MM.1S (cell line): ENCODE measurements at regions not wholly inside any gene's neighbourhood (a gene's known extent, or its start where the extent isn't known, plus 50 kb on each side); places are given as distances from the start of the nearest gene placed in this dataset.

Source experiments
- EZH2 ChIP-seq: fragments of 300-600 bp; sonication (generic); optimal IDR thresholded peaks from 2 replicates; pipeline ENCODE3; 2017; ENCODE audit warnings: low read depth, mild to moderate bottlenecking, antibody characterized with exemption, low read length, mixed read lengths
- TF ChIP-seq, protein P1 (sequence below): fragments of 300-600 bp; sonication (generic); IDR thresholded peaks from 2 replicates; pipeline ENCODE4 v1.5.1; 2016; ENCODE audit warnings: antibody characterized with exemption, low read length, mixed read lengths

DNA sequence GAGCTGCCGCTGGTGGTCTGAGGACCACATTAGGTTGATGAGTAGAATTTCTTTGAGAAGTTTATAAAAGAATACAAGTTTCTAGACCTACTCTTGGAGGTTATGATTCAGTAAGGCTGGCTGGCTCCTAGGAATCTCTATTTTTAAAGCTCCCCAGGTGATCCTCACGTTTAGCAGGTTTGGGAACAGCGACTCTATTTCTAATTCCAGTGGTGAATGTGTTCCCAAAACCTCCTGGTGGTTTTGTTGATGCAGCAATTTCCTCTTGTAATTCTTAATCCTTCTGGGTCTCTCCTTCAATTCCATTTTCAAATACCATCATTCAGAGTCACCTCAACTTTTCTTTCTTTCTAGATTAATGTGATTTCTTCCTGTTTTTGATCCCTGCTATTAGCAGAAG is 215.9 kb upstream of the RFX3 start:
- TF ChIP-seq, protein P1, sequence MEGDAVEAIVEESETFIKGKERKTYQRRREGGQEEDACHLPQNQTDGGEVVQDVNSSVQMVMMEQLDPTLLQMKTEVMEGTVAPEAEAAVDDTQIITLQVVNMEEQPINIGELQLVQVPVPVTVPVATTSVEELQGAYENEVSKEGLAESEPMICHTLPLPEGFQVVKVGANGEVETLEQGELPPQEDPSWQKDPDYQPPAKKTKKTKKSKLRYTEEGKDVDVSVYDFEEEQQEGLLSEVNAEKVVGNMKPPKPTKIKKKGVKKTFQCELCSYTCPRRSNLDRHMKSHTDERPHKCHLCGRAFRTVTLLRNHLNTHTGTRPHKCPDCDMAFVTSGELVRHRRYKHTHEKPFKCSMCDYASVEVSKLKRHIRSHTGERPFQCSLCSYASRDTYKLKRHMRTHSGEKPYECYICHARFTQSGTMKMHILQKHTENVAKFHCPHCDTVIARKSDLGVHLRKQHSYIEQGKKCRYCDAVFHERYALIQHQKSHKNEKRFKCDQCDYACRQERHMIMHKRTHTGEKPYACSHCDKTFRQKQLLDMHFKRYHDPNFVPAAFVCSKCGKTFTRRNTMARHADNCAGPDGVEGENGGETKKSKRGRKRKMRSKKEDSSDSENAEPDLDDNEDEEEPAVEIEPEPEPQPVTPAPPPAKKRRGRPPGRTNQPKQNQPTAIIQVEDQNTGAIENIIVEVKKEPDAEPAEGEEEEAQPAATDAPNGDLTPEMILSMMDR, result no peak
- TF ChIP-seq EZH2, result no peak
